OCI-LY3 (cell line): ENCODE measurements at regions not wholly inside any gene's neighbourhood (a gene's known extent, or its start where the extent isn't known, plus 50 kb on each side); places are given as distances from the start of the nearest gene placed in this dataset.

Experiments
- CTCF ChIP-seq: fragments of 200-600, 300-600 bp; sonication (generic); IDR thresholded peaks from 2 replicates; pipeline ENCODE4 v1.5.1; 2014; ENCODE audit warnings: antibody characterized with exemption, low read length, low read depth
- EZH2phosphoT487 ChIP-seq: fragments of 200-600 bp; shearing (Covaris generic); IDR thresholded peaks from 2 replicates; pipeline ENCODE4 v1.6.1; 2018; ENCODE audit warnings: antibody characterized with exemption, mixed run types, low read depth

- TF ChIP-seq CTCF (no peak), EZH2phosphoT487 (no peak)
Measured at GRCh38 chr12:107356266-107356936, 263.1 kb upstream of the CRY1 start.
